Stimulated activated CD4-positive, alpha-beta T cell treated with anti-CD3 and anti-CD28 coated beads, Interleukin-12 subunit alpha, Interleukin-12 subunit beta, amount 100 ng/mL, for 4 hours (primary cell): ENCODE measurements at regions not wholly inside any gene's neighbourhood (a gene's known extent, or its start where the extent isn't known, plus 50 kb on each side); places are given as distances from the start of the nearest gene placed in this dataset.
"Not testable (repeated sequence)": the region's sequence is repeated elsewhere in the genome, so short reads cannot be mapped to it uniquely, and the experiment has no call there.

Experiments used
- DNase-seq: peaks from one replicate; pipeline ENCODE4 v3.0.0-alpha.2; 2020

- DNase-seq: no peak
Observed at GRCh38 chr12:45490232-45490881, 239.1 kb upstream of the ARID2 start.

DNA sequence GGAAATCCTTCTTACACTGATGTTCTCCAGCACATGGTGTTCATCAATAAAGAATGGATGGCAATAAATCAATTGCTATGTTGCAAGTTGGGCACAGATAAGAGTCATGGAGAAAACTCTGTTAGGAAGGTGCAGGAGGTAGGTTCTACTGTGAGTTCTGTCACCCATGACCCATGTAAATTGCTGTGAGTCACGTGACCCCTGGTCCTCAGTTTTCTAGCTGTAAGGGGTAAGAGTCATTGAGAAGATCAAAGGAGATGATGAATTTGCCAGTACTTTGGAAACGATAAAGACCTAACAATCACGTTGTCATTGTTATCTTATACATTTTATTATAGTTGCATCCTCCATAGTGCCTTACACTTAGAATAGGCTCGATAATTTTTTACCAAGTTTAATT is 235.2 kb upstream of the ARID2 start:
- no peak for DNase-seq

- DNase-seq: no peak
Observed at GRCh38 chr12:45498645-45499044, 230.9 kb upstream of the ARID2 start.

- DNase-seq: no peak
Observed at GRCh38 chr12:45502481-45503128, 226.9 kb upstream of the ARID2 start.

DNA sequence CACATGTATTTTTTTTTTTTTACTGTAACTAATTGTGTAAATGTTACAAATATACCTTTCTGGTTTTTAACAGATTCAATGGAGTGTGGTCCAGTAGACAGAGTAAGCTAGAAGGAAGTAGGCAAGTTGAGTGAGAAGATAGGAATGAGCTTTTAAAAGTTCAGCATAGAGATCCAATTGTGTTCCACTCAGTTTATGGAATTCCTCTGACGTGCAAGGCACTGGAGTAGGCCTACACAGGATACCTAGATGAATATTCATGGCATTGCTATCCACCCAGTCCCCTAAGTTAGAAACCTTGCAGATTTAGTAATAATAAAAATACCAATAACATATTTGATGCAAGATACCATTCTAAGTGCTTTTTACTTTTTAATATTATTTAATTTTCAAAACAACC is 225.6 kb upstream of the ARID2 start:
- no peak for DNase-seq

GRCh38 chr12:45504316-45505010 is 225.0 kb upstream of the ARID2 start:
- no peak for DNase-seq

DNA sequence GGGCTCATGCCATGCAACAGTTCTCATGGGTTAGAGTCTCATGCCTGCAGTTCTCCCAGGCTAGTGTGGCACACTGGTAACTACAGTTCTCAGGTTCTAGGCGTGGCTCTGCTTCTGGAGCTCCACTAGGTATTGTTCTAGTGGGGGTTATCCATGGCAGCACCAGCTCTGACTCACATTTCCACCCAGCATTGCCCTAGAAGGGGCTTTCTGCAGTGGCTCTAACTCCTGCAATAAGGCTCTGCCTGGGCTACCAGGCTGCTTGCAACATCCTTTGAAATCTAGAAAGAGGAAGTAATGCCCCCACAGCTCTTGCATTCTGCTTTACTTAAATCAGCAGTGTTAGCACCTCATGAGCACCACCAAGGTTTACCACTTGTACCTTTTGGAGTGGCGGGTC is 220.3 kb upstream of the ARID2 start:
- DNase-seq: no peak

GRCh38 chr12:45509621-45510020 is 219.9 kb upstream of the ARID2 start:
- DNase-seq: no peak

DNA sequence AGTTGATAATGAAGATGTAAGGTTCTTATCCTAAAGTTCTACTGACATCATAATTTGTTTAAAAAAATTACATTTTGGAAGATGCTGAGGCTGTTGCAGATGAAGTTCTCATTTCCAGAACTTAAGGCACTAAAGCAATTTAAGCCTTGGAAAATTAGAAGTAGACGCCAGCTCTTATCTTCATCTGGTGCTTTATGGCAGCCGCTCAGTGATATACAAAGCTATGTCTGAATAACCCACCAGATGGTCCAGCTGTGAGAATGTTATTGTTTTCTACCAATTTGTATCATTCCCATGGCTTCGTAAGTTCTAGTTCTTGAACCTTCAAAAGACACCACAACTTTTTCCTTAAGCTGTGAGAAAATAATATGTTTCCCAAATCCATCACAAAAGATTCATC is 212.1 kb upstream of the ARID2 start:
- DNase-seq: no peak

GRCh38 chr12:45518291-45519235 is 210.9 kb upstream of the ARID2 start:
- DNase-seq: peak; percentile 26

DNA sequence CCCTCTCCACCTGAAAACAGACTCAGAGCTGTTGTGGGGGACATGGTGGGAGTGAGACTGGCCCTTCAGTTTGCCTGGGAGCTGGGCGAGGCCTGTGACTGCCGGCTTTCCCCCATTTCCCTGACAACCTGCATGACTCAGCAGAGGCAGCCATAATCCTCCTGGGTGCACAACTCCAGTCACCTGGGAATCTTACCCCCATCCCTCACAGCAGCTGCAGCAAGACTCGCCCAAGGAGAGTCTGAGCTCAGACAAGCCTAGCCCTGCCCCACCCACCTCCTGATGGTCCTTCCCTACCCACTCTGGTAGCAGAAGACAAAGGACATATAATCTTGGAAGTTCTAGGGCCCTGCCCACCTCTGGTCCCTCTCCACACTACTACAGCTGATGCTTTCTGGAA is 207.3 kb upstream of the ARID2 start:
- no peak for DNase-seq

- DNase-seq: not testable (repeated sequence)
Observed at GRCh38 chr12:45526823-45527222, 202.7 kb upstream of the ARID2 start.

- DNase-seq: no peak
Observed at GRCh38 chr12:45532113-45532512, 197.4 kb upstream of the ARID2 start.

DNA sequence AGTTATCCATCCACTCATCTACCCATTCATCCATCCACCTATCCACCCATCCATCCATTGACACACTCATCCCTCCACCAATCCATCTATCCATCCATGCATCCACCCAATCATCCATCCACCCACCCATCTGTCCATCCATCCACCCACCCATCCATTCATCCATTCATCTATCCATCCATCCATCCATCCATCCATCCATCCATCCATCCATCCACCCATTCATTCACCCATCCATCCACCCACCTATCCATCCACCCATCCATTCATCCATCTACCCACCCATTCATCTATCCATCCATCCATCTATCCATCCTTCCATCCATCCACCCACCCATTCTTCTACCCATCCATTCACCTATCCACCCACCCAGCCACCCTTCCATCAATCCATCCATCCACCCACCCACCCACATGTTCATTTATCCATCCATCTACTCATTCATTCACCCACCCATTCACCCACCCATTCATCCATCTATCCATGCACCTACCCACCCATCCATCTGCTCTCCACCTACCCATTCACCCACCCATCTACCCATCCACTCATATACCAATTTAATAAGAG is 193.8 kb upstream of the ARID2 start:
- no peak for DNase-seq

DNA sequence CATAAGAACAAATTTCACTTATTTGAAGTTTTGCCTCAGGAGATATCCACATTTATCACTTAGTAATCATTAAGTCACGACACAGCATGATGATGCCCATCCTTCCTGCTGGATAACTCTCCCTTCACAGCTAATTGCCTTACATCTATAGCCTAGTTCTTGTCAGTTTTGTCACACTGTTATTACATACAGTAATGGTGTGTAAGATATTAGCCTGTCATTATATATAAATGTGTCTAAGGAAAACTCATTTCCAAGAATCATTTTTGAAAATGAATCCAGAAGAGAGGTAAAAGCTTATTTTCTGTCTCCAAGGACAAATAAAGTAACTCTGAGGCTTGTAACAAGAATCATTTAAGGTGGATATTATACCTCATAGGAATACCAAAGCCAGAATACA is 193.2 kb upstream of the ARID2 start:
- no peak for DNase-seq

DNA sequence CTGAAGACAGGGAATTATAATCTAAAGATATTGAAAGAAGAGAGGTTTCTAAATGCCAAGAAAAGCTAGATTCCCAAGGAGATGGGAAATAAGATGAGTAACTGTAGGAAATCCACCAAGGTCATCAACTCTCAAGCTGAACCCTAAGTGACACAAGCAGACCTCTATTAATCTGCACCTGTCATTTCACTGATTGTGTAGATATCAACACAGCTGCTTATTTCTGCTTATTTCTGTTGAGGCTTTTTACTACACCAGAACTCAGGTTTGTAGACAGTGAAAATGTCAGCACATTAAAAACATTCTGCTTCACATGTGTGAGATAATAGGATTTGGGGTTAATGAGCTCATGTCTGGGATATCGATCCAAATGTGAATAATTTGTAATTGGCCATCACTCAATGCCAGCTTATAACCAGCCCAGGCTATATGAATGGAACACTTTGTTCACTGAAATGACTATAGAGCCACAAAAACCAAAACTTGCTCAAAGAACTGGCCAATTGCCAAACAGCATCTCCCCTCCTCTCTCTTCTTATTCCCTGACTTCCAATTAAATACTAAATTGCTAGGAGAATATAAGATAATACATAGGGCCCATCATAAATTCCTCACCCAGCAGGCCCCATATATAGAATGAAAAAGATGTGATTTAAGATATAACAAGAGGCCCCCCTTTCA is 188.7 kb upstream of the ARID2 start:
- no peak for DNase-seq

DNA sequence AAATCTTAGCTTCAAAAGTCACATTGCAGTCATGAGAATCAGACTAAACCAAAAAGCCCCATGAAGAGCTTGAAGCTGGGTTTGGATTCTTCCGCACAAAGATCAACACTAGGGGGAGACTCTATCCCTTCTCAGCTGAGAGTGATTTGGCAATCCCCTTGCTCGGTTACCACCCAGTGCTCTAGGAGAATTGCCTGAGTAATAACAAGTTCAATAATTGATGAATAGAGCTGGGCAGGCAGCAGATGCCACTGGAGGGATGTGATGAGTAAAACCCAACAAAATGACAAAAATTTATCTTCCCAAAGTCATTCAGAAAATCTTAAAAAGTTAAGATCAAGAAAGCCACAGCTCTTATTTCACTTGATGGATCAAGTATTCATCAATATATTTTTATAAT is 185.6 kb upstream of the ARID2 start:
- DNase-seq: peak; percentile 5

DNA sequence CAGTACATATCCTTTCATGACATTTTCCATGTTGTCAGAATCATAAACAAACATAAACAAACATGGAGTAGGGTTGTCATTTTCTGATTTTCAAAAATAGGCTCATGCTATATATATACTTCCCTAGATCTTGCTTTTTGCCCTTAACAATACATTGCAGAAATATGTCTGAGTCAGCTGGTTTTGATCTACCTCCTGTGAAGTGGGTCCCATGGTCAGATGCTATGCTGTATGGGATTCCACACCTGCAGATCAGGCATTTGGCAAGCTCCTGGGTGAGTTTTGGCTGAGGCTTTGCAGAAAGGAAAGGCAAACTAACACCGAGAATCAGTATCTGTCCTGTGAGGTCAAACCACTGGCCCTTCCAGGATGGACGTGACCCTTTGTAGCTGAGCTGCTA is 183.0 kb upstream of the ARID2 start:
- DNase-seq: no peak

GRCh38 chr12:45547132-45547531 is 182.4 kb upstream of the ARID2 start:
- no peak for DNase-seq

DNA sequence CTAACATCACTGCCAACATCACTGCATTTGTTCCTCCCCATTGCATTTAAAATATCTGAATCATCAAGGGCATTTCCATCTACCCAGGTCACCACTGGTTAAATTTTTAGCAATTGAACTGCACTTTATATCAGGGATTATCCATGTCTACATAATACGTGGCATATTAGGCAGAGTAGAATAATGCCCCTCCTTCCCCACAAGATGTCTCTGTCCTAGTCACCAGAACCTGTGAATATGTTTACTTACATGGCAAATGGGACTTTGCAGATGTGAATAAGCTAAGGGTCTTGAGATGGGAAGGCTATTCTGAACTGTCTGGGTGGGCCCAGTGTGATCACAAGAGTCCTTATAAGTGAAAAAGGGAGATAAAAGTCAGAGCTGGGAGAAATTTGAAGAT is 181.7 kb upstream of the ARID2 start:
- DNase-seq: no peak

DNA sequence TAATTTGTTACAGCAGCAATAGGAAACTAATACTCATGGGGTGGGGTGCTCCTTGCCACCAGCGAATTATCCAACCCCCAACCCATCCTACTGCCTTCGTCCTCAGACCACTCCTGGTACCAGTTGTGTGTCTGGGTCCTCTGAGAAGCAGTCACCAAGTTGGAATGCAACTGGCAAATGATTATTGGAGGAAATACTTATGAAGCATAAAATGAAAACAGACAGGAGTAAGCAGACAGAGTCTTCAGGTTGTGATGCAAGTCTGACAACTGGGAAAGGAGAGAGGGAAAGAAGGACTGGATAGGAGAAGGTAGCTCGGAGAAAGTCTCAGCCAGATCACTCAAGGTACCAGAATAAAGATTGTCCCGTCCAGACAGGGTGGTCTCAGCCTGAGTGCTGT is 181.1 kb upstream of the ARID2 start:
- no peak for DNase-seq

DNA sequence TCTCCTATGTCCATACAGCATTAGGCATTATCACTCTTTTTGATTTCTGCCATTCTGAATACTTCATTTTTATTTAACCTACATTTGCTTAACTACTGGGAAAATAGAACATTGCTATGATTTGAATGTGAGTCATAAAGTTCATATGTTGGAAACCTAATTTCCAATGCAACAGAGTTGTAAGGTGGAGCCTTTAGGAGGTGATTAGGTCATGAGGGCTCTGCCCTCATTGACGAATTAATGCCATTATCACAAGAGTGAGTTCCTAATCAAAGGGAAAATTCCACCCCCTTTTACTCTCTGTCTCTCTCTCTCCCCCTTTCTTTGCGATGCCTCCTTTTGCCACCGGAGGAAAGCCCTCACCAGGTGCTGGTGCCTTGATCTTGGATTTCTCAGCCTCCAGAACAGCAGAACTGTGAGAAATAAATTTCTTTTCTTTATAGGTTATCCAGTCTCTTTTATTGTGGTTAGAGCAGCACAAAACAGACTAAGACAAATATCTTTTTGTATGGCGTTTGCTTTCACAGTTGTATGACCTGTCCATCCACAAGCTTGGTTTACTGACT is 180.1 kb upstream of the ARID2 start:
- no peak for DNase-seq
